Activated naive CD4-positive, alpha-beta T cell treated with anti-CD3 and anti-CD28 coated beads, Interleukin-2, amount 50 U/mL, for 24 hours (primary cell): ENCODE measurements at regions not wholly inside any gene's neighbourhood (a gene's known extent, or its start where the extent isn't known, plus 50 kb on each side); places are given as distances from the start of the nearest gene placed in this dataset.

Experiments
- H3K27ac Mint-ChIP-seq: one replicate; pipeline ENCODE4 v1.8.0; 2021; ENCODE audit warnings: mild to moderate bottlenecking, mixed read lengths
- H3K27me3 Mint-ChIP-seq: one replicate; pipeline ENCODE4 v1.8.0; 2021; ENCODE audit warnings: mixed read lengths
- H3K36me3 Mint-ChIP-seq: one replicate; pipeline ENCODE4 v1.8.0; 2021; ENCODE audit warnings: mixed read lengths
- H3K4me1 Mint-ChIP-seq: one replicate; pipeline ENCODE4 v1.8.0; 2021; ENCODE audit warnings: mixed read lengths
- H3K4me3 Mint-ChIP-seq: one replicate; pipeline ENCODE4 v1.8.0; 2021; ENCODE audit warnings: mild to moderate bottlenecking, mixed read lengths
- H3K9me3 Mint-ChIP-seq: one replicate; pipeline ENCODE4 v1.8.0; 2021; ENCODE audit warnings: mixed read lengths

GRCh38 chr19:30645946-30646577 is 273.9 kb downstream of the ZNF536 start:
- Mint-ChIP-seq H3K27ac (no peak overlapping the region), H3K4me1 (no peaks in the 10 kb centered on the region), H3K36me3 (no peaks in the 10 kb centered on the region), H3K4me3 (no peak overlapping the region), H3K27me3 (peaks cover 21% of the 10 kb centered on the region), H3K9me3 (no peaks in the 10 kb centered on the region)

GRCh38 chr19:30640252-30640965 is 268.2 kb downstream of the ZNF536 start:
- H3K27me3 Mint-ChIP-seq: peaks cover 4% of the 10 kb centered on the region
- H3K27ac Mint-ChIP-seq: no peak overlapping the region
- H3K4me1 Mint-ChIP-seq: no peaks in the 10 kb centered on the region
- H3K9me3 Mint-ChIP-seq: no peaks in the 10 kb centered on the region
- H3K36me3 Mint-ChIP-seq: no peaks in the 10 kb centered on the region
- no peak overlapping the region for H3K4me3 Mint-ChIP-seq

GRCh38 chr19:30638889-30639288 is 266.7 kb downstream of the ZNF536 start:
- H3K9me3 Mint-ChIP-seq: no peaks in the 10 kb centered on the region
- H3K4me3 Mint-ChIP-seq: no peak overlapping the region
- H3K36me3 Mint-ChIP-seq: no peaks in the 10 kb centered on the region
- H3K27me3 Mint-ChIP-seq: peaks cover 3% of the 10 kb centered on the region
- H3K4me1 Mint-ChIP-seq: no peaks in the 10 kb centered on the region
- no peak overlapping the region for H3K27ac Mint-ChIP-seq

GRCh38 chr19:30637926-30638325 is 265.7 kb downstream of the ZNF536 start:
- Mint-ChIP-seq H3K27me3 (peaks cover 2% of the 10 kb centered on the region), H3K36me3 (no peaks in the 10 kb centered on the region), H3K27ac (no peak overlapping the region), H3K4me3 (no peak overlapping the region), H3K4me1 (no peaks in the 10 kb centered on the region), H3K9me3 (no peaks in the 10 kb centered on the region)

- no peaks in the 10 kb centered on the region for H3K9me3 Mint-ChIP-seq
- H3K4me1 Mint-ChIP-seq: no peaks in the 10 kb centered on the region
These were observed 263.1 kb downstream of the ZNF536 start for GRCh38 chr19:30634996-30635975.

GRCh38 chr19:30634131-30634830 is 262.1 kb downstream of the ZNF536 start:
- Mint-ChIP-seq H3K4me3 (no peak overlapping the region), H3K27ac (no peak overlapping the region), H3K27me3 (peaks cover 2% of the 10 kb centered on the region), H3K4me1 (no peaks in the 10 kb centered on the region), H3K9me3 (no peaks in the 10 kb centered on the region), H3K36me3 (no peaks in the 10 kb centered on the region)

More at GRCh38 chr19:30634996-30635975, 263.1 kb downstream of the ZNF536 start:
- no peak overlapping the region for H3K27ac Mint-ChIP-seq
- no peak overlapping the region for H3K4me3 Mint-ChIP-seq
- no peaks in the 10 kb centered on the region for H3K36me3 Mint-ChIP-seq
- H3K27me3 Mint-ChIP-seq: peaks cover 2% of the 10 kb centered on the region

- Mint-ChIP-seq H3K27me3 (no peaks in the 10 kb centered on the region), H3K4me3 (no peak overlapping the region), H3K9me3 (no peaks in the 10 kb centered on the region), H3K4me1 (no peaks in the 10 kb centered on the region), H3K36me3 (no peaks in the 10 kb centered on the region), H3K27ac (no peak overlapping the region)
These were observed 258.8 kb downstream of the ZNF536 start for GRCh38 chr19:30631033-30631370.

- no peak overlapping the region for H3K4me3 Mint-ChIP-seq
- no peaks in the 10 kb centered on the region for H3K36me3 Mint-ChIP-seq
- no peak overlapping the region for H3K27ac Mint-ChIP-seq
- H3K4me1 Mint-ChIP-seq: no peaks in the 10 kb centered on the region
- no peaks in the 10 kb centered on the region for H3K9me3 Mint-ChIP-seq
- no peaks in the 10 kb centered on the region for H3K27me3 Mint-ChIP-seq
These were observed 258.3 kb downstream of the ZNF536 start for GRCh38 chr19:30630289-30631032.

GRCh38 chr19:30629086-30629485 is 256.9 kb downstream of the ZNF536 start:
- Mint-ChIP-seq H3K36me3 (no peaks in the 10 kb centered on the region), H3K4me1 (no peaks in the 10 kb centered on the region), H3K27ac (no peak overlapping the region), H3K27me3 (no peaks in the 10 kb centered on the region), H3K4me3 (no peak overlapping the region), H3K9me3 (no peaks in the 10 kb centered on the region)

- peaks cover 6% of the 10 kb centered on the region for H3K9me3 Mint-ChIP-seq
- H3K27me3 Mint-ChIP-seq: peaks cover 3% of the 10 kb centered on the region
- no peaks in the 10 kb centered on the region for H3K4me1 Mint-ChIP-seq
- H3K36me3 Mint-ChIP-seq: no peaks in the 10 kb centered on the region
- H3K4me3 Mint-ChIP-seq: no peak overlapping the region
- no peak overlapping the region for H3K27ac Mint-ChIP-seq
These were observed 254.4 kb downstream of the ZNF536 start for GRCh38 chr19:30626626-30626966.

GRCh38 chr19:30625947-30626625 is 253.9 kb downstream of the ZNF536 start:
- no peak overlapping the region for H3K4me3 Mint-ChIP-seq
- H3K27ac Mint-ChIP-seq: no peak overlapping the region
- H3K27me3 Mint-ChIP-seq: peaks cover 3% of the 10 kb centered on the region
- H3K36me3 Mint-ChIP-seq: no peaks in the 10 kb centered on the region
- no peaks in the 10 kb centered on the region for H3K4me1 Mint-ChIP-seq
- H3K9me3 Mint-ChIP-seq: peaks cover 6% of the 10 kb centered on the region

- no peak overlapping the region for H3K4me3 Mint-ChIP-seq
- peaks cover 6% of the 10 kb centered on the region for H3K9me3 Mint-ChIP-seq
- H3K27me3 Mint-ChIP-seq: peaks cover 10% of the 10 kb centered on the region
- H3K27ac Mint-ChIP-seq: no peak overlapping the region
- H3K4me1 Mint-ChIP-seq: no peaks in the 10 kb centered on the region
- no peaks in the 10 kb centered on the region for H3K36me3 Mint-ChIP-seq
These were observed 250.1 kb downstream of the ZNF536 start for GRCh38 chr19:30622276-30622675.

GRCh38 chr19:30621326-30621920 is 249.2 kb downstream of the ZNF536 start:
- peaks cover 10% of the 10 kb centered on the region for H3K27me3 Mint-ChIP-seq
- no peak overlapping the region for H3K27ac Mint-ChIP-seq
- peaks cover 6% of the 10 kb centered on the region for H3K9me3 Mint-ChIP-seq

GRCh38 chr19:30620354-30620753 is 248.2 kb downstream of the ZNF536 start:
- Mint-ChIP-seq H3K4me1 (no peaks in the 10 kb centered on the region), H3K9me3 (peaks cover 10% of the 10 kb centered on the region), H3K4me3 (no peak overlapping the region), H3K27ac (no peak overlapping the region), H3K27me3 (peaks cover 10% of the 10 kb centered on the region), H3K36me3 (no peaks in the 10 kb centered on the region)

More at GRCh38 chr19:30621326-30621920, 249.2 kb downstream of the ZNF536 start:
- Mint-ChIP-seq H3K4me3 (no peak overlapping the region), H3K36me3 (no peaks in the 10 kb centered on the region), H3K4me1 (no peaks in the 10 kb centered on the region)
